ENCODE measurements at regions not wholly inside any gene's neighbourhood (a gene's known extent, or its start where the extent isn't known, plus 50 kb on each side); places are given as distances from the start of the nearest gene placed in this dataset.

DNA sequence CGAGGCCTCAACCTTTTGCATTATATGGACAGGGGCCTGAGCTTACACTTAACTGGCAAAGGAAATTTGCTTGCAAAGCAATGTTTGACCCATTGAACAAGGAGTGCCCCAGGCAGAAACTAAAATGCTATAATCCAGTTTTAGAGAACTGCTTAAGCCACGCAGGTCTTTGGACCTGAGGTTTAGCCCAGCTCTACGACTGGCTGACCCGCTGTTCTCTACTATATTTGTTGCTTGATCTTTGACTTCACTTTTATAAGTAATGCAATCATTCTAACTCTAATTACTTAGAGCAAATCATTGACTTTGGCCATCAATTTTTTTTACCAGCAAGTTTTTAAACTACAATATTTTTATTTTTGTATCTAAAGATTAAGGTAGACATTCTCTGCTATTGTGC, 268.8 kb downstream of the MREG start:
- Histone ChIP-seq H3K27ac (ENCODE audit: low read depth in 1 of 2, low read length in 2 of 2) (no peak overlapping the region), H3K27me3 (ENCODE audit: control insufficient read depth in 4 of 4, insufficient read depth in 4 of 4, low read length in 3 of 4) (no peaks in the 10 kb centered on the region), H3K36me3 (ENCODE audit: control insufficient read depth in 4 of 4, insufficient read depth in 3 of 4, low read depth in 1 of 4, low read length in 3 of 4) (no peaks in the 10 kb centered on the region), H3K9ac (ENCODE audit: low read depth in 1 of 2, low read length in 2 of 2) (no peak overlapping the region), H3K4me3 (ENCODE audit: low read depth in 1 of 3, low read length in 3 of 3) (no peak overlapping the region), H3K4me1 (ENCODE audit: control insufficient read depth in 4 of 4, insufficient read depth in 4 of 4, low read length in 3 of 4) (peaks cover 18 to 33% (median 26%) of the 10 kb centered on the region in 4 donors), H3K9me3 (ENCODE audit: control insufficient read depth in 4 of 4, low read length in 3 of 4) (no peaks in the 10 kb centered on the region)
- 48% methylated on average over 4 of the region's 4 CpGs for WGBS
- TF ChIP-seq RAD21 (IDR thresholded peaks at IDR 0.05) (no peak), ZBTB33 (IDR thresholded peaks at IDR 0.05) (no peak), FOXA1 (IDR thresholded peaks at IDR 0.05) (no peak), TAF1 (conservative IDR thresholded peaks at IDR 0.05) (no peak), JUND (IDR thresholded peaks at IDR 0.05) (no peak), REST (IDR thresholded peaks at IDR 0.05) (no peak), FOXA2 (IDR thresholded peaks at IDR 0.05) (no peak), YY1 (IDR thresholded peaks at IDR 0.05) (no peak), HNF4G (IDR thresholded peaks at IDR 0.05) (no peak), EGR1 (IDR thresholded peaks at IDR 0.05; ENCODE audit: low read depth in 2 of 2) (no peak), MAX (IDR thresholded peaks at IDR 0.05) (no peak), GABPA (IDR thresholded peaks at IDR 0.05 in 1 of 2, conservative IDR thresholded peaks at IDR 0.05 in 1 of 2) (no peak), SP1 (IDR thresholded peaks at IDR 0.05) (peak; percentile 20), NR2F2 (IDR thresholded peaks at IDR 0.05) (no peak), RXRA (IDR thresholded peaks at IDR 0.05) (peak in 1 of 2 donors; percentile 27), HNF4A (conservative IDR thresholded peaks at IDR 0.05) (peak; percentile 60 to 65)
- TF ChIP-seq, protein P1, sequence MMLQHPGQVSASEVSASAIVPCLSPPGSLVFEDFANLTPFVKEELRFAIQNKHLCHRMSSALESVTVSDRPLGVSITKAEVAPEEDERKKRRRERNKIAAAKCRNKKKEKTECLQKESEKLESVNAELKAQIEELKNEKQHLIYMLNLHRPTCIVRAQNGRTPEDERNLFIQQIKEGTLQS (IDR thresholded peaks at IDR 0.05): no peak
- TF ChIP-seq, protein P2, sequence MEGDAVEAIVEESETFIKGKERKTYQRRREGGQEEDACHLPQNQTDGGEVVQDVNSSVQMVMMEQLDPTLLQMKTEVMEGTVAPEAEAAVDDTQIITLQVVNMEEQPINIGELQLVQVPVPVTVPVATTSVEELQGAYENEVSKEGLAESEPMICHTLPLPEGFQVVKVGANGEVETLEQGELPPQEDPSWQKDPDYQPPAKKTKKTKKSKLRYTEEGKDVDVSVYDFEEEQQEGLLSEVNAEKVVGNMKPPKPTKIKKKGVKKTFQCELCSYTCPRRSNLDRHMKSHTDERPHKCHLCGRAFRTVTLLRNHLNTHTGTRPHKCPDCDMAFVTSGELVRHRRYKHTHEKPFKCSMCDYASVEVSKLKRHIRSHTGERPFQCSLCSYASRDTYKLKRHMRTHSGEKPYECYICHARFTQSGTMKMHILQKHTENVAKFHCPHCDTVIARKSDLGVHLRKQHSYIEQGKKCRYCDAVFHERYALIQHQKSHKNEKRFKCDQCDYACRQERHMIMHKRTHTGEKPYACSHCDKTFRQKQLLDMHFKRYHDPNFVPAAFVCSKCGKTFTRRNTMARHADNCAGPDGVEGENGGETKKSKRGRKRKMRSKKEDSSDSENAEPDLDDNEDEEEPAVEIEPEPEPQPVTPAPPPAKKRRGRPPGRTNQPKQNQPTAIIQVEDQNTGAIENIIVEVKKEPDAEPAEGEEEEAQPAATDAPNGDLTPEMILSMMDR (IDR thresholded peaks at IDR 0.05; ENCODE audit: low read depth, low read length, missing input control): no peak
- DNase-seq (ENCODE audit: low spot score): no peak

All from liver (tissue), 8 donors.